Kidney epithelial cell (primary cell): ENCODE measurements at regions not wholly inside any gene's neighbourhood (a gene's known extent, or its start where the extent isn't known, plus 50 kb on each side); places are given as distances from the start of the nearest gene placed in this dataset.
"Not testable (repeated sequence)": the region's sequence is repeated elsewhere in the genome, so short reads cannot be mapped to it uniquely, and the experiment has no call there.

Experiments
- DNase-seq: peaks from one replicate; pipeline ENCODE4 v3.0.0-alpha.2; 2010; ENCODE audit warnings: low read depth
- H3K27me3 ChIP-seq: 2 replicates; pipeline ENCODE4 v1.6.0; 2011; ENCODE audit warnings: low read length; ENCODE audit not compliant: control insufficient read depth, insufficient read depth
- H3K36me3 ChIP-seq: 2 replicates; pipeline ENCODE4 v1.5.1; 2011; ENCODE audit warnings: low read length; ENCODE audit not compliant: control insufficient read depth, insufficient read depth
- H3K4me3 ChIP-seq: 2 replicates; pipeline ENCODE4 v1.5.1; 2011; ENCODE audit warnings: low read depth, mild to moderate bottlenecking, control low read depth, low read length
- TF ChIP-seq, protein P1 (sequence below): IDR thresholded peaks from 2 replicates; pipeline ENCODE4 v1.5.1; 2011; ENCODE audit warnings: mild to moderate bottlenecking, moderate library complexity, low read length, control low read depth, inconsistent platforms; ENCODE audit not compliant: insufficient read depth, poor library complexity, severe bottlenecking

DNA sequence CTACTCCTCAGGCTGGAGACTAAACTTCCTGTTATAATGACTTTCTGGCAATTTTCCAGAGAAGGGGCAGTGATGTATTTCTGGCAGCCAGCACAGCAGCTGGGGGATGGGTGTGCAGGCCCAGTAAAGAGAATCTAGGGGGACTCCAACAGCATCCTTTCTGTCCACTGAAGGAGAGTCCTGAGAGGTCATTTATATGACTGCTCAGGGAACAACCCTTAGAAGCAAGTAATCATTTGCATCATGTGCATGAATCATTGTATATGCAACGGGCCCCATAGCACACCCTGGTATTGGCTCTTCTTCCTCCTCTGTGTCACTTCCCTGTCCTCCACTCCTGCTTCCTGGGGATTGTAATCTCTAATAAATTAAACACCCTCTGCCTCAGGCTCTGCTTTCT, 493.8 kb downstream of the RPS29 start:
- H3K4me3 ChIP-seq: no peak overlapping the region
- H3K27me3 ChIP-seq: no peaks in the 10 kb centered on the region
- DNase-seq: no peak
- TF ChIP-seq, protein P1, sequence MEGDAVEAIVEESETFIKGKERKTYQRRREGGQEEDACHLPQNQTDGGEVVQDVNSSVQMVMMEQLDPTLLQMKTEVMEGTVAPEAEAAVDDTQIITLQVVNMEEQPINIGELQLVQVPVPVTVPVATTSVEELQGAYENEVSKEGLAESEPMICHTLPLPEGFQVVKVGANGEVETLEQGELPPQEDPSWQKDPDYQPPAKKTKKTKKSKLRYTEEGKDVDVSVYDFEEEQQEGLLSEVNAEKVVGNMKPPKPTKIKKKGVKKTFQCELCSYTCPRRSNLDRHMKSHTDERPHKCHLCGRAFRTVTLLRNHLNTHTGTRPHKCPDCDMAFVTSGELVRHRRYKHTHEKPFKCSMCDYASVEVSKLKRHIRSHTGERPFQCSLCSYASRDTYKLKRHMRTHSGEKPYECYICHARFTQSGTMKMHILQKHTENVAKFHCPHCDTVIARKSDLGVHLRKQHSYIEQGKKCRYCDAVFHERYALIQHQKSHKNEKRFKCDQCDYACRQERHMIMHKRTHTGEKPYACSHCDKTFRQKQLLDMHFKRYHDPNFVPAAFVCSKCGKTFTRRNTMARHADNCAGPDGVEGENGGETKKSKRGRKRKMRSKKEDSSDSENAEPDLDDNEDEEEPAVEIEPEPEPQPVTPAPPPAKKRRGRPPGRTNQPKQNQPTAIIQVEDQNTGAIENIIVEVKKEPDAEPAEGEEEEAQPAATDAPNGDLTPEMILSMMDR: no peak
- H3K36me3 ChIP-seq: no peaks in the 10 kb centered on the region

- TF ChIP-seq, protein P1: no peak
- Histone ChIP-seq H3K27me3 (no peaks in the 10 kb centered on the region), H3K4me3 (no peak overlapping the region), H3K36me3 (no peaks in the 10 kb centered on the region)
- no peak for DNase-seq
These were observed 497.1 kb downstream of the RPS29 start for GRCh38 chr14:49089107-49089506.

- H3K36me3 ChIP-seq, H3K4me3 ChIP-seq, H3K27me3 ChIP-seq, DNase-seq: not testable (repeated sequence)
These were observed 512.9 kb downstream of the RPS29 start for GRCh38 chr14:49073292-49073691.

DNA sequence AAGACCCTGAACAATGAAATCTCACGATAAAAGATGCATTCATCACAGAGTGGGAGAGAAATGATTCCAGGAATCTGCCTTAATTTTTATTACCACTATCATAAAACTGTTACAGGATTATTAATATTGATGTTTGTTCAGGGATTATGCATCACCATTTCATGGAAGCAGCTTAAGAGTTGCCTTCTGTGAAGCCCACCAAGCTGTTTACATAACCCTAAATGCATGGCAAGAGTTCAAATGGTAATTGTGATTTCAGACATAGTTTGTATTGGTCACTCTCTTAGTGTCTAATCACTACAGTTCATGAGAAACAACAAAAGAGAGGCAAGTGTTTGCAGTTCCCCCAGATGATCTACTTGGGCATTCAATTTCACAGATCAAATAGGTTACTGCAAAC, 527.7 kb downstream of the RPS29 start:
- TF ChIP-seq, protein P1: no peak
- H3K4me3 ChIP-seq: no peak overlapping the region
- H3K27me3 ChIP-seq: no peaks in the 10 kb centered on the region
- H3K36me3 ChIP-seq: no peaks in the 10 kb centered on the region
- DNase-seq: no peak

DNA sequence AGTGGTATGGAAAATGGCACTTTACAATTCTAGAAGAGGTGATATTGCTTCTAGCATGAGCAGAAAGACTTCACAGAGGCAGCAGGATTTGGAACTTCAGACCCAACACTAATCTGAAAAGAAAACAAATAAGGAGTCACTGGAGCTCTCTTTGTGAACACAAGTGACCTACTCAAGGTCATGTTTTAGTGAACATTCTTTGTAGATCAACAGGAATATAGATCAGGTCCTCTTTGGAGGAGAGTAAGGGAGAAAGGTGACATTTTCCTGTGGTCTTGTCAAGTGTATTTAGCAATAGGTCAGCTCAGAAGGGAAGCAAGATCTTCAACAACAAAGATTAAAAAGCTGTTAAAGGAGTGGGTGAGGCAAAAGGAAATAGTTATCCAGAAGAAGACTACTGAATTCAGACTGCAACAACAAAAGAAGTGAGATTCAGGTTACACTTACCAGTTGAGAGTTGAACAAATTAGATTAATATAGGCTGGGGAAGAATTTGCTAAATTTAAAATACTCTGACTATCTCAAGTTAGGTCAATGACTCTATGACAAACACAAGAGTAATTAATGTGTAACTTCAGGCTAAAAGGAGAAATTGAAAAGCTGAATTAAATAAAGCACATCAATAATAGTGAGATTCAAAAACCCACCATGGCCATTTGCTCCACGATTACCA, 528.2 kb downstream of the RPS29 start:
- Histone ChIP-seq H3K4me3 (no peak overlapping the region), H3K27me3 (no peaks in the 10 kb centered on the region), H3K36me3 (no peaks in the 10 kb centered on the region)
- TF ChIP-seq, protein P1: no peak
- no peak for DNase-seq

DNA sequence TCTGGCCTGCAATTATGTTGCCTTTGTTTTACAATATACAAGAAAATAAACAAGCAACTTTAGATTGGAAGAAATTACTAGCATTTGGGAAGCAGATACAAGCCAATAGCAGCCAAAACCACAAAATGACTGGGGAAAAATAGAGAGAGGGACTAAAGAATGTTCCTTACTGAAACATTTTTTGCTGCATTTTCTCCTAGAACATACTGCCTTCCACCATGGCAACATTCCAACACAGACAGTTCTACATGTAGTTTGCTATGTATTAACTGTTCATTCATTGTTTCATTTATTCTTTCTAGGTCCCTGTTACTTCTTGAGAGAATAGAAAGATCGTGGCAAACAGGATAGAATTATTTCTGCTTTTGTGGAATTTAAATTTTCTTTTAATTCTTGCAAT, 530.2 kb downstream of the RPS29 start:
- DNase-seq: no peak
- H3K36me3 ChIP-seq: no peaks in the 10 kb centered on the region
- TF ChIP-seq, protein P1: no peak
- H3K4me3 ChIP-seq: no peak overlapping the region
- H3K27me3 ChIP-seq: no peaks in the 10 kb centered on the region
